ENCODE measurements at regions not wholly inside any gene's neighbourhood (a gene's known extent, or its start where the extent isn't known, plus 50 kb on each side); places are given as distances from the start of the nearest gene placed in this dataset.
"Not testable (repeated sequence)": the region's sequence is repeated elsewhere in the genome, so short reads cannot be mapped to it uniquely, and the experiment has no call there.

- no peak for DNase-seq (ENCODE audit: low read depth)
Measured at GRCh38 chr3:522888-523287, 326.3 kb downstream of the CHL1 start.

GRCh38 chr3:525415-525814 lies 328.9 kb downstream of the CHL1 start:
- no peak for DNase-seq (ENCODE audit: low read depth)

GRCh38 chr3:535566-536416 lies 339.2 kb downstream of the CHL1 start:
- DNase-seq (ENCODE audit: low read depth): peak; percentile 2

- DNase-seq (ENCODE audit: low read depth): no peak
Measured at GRCh38 chr3:536417-536813, 339.9 kb downstream of the CHL1 start.

- DNase-seq (ENCODE audit: low read depth): no peak
Measured at GRCh38 chr3:541062-541801, 344.7 kb downstream of the CHL1 start.

- no peak for DNase-seq (ENCODE audit: low read depth)
Measured at GRCh38 chr3:542021-542420, 345.5 kb downstream of the CHL1 start.

- no peak for DNase-seq (ENCODE audit: low read depth)
Measured at GRCh38 chr3:549636-550035, 353.1 kb downstream of the CHL1 start.

- no peak for DNase-seq (ENCODE audit: low read depth)
Measured at GRCh38 chr3:550471-550870, 353.9 kb downstream of the CHL1 start.

- DNase-seq (ENCODE audit: low read depth): no peak
Measured at GRCh38 chr3:557972-558371, 361.4 kb downstream of the CHL1 start.

GRCh38 chr3:567488-568185 lies 371.1 kb downstream of the CHL1 start:
- DNase-seq (ENCODE audit: low read depth): no peak

GRCh38 chr3:579529-579928 lies 383.0 kb downstream of the CHL1 start:
- not testable (repeated sequence) for DNase-seq (ENCODE audit: low read depth)

GRCh38 chr3:589066-589465 lies 392.5 kb downstream of the CHL1 start:
- DNase-seq (ENCODE audit: low read depth): not testable (repeated sequence)

- DNase-seq (ENCODE audit: low read depth): not testable (repeated sequence)
Measured at GRCh38 chr3:597304-597703, 400.7 kb downstream of the CHL1 start.

GRCh38 chr3:597746-598145 lies 401.2 kb downstream of the CHL1 start:
- DNase-seq (ENCODE audit: low read depth): not testable (repeated sequence)

- DNase-seq (ENCODE audit: low read depth): not testable (repeated sequence)
Measured at GRCh38 chr3:607480-607879, 410.9 kb downstream of the CHL1 start.

GRCh38 chr3:621714-622113 lies 425.2 kb downstream of the CHL1 start:
- no peak for DNase-seq (ENCODE audit: low read depth)

- DNase-seq (ENCODE audit: low read depth): no peak
Measured at GRCh38 chr3:622314-622713, 425.8 kb downstream of the CHL1 start.

GRCh38 chr3:623914-624545 lies 427.5 kb downstream of the CHL1 start:
- no peak for DNase-seq (ENCODE audit: low read depth)

GRCh38 chr3:632571-633170 lies 436.1 kb downstream of the CHL1 start:
- DNase-seq (ENCODE audit: low read depth): no peak

- DNase-seq (ENCODE audit: low read depth): no peak
Measured at GRCh38 chr3:634511-634910, 437.9 kb downstream of the CHL1 start.

GRCh38 chr3:635393-635792 lies 438.8 kb downstream of the CHL1 start:
- DNase-seq (ENCODE audit: low read depth): no peak

GRCh38 chr3:643376-643775 lies 446.8 kb downstream of the CHL1 start:
- no peak for DNase-seq (ENCODE audit: low read depth)
